Right ventricle myocardium superior (tissue), 1 donor: ENCODE measurements at regions not wholly inside any gene's neighbourhood (a gene's known extent, or its start where the extent isn't known, plus 50 kb on each side); places are given as distances from the start of the nearest gene placed in this dataset.
"Not testable (repeated sequence)": the region's sequence is repeated elsewhere in the genome, so short reads cannot be mapped to it uniquely, and the experiment has no call there.

Source experiments
- ATAC-seq: fragments of 200-7000 bp; cut with Tn5 transposase; one replicate; pipeline ENCODE4 v1.9.1; 2020; ENCODE audit warnings: mild to moderate bottlenecking; ENCODE audit not compliant: poor library complexity
- DNase-seq: peaks from one replicate; pipeline ENCODE4 v3.0.0-alpha.2; 2020
- intact Hi-C: fragments of 100-400 bp; cut with DNase I; formaldehyde crosslinking; loops from one replicate; pipeline ENCODE4 v1.11.2; 2022
- donor health status: DM: no; HTN: yes; CAD: no; lungs with severe emphysema.

DNA sequence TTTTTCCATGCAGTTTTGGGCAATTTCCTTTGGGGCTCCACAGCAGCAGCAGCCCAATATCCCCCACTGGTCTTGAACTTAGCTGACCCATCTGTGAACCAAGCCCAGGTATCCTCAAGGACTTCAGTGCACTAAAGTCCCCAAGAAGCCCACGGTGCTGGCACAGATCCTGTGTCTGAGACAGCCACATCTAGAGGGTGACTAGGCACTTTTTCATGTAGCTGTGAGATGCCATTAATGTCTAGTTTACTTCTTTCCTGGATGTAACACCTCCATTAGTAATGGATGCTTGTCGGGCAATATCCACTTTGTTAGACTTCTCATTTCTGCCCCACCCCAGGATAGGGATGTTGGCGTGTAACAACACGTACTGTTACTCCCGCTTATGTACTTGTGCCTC lies 117.9 kb downstream of the GPCPD1 start:
- DNase-seq (no peak), ATAC-seq (no peak)
- intact Hi-C loops = no loop called here

DNA sequence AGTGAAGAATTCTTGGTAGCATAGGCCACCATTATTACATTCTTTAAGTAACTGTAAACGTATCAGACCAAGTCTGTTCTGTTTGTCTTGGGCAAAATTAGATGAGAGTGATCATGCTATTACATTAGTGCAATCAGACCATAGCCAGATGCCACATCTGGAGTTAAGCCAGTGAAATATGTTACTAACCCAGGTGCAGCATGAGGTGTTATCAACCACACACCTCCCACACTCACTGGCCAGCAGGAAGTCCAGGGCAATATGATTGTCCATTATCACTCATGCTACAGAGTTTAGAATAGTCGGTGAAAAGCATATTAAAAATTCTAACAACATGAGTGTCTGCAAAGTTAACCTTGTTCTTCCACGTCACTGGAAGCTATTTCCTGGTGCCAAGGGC lies 119.4 kb downstream of the GPCPD1 start:
- DNase-seq (no peak), ATAC-seq (no peak)
- intact Hi-C loops = no loop called here

DNA sequence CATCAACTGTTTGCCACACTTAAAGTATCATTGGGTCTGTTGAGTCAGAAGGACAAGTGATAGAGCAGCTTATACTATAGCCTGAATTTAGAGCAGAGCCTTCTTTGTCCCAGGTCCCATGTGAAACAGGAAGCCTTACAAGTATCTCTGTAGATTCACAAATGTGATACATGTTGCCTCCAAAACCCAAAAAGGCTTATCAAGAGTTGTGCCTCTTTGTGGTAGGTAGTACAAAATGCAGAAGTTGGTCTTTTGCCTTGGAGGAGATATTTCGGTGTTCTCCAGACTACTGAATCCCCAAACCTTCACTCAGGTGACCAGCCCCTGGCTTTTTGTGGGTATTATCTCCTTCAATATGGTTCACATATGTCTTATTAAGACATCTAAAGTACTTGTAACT lies 121.2 kb downstream of the GPCPD1 start:
- intact Hi-C loops = no loop called here
- DNase-seq (no peak), ATAC-seq (no peak)

DNA sequence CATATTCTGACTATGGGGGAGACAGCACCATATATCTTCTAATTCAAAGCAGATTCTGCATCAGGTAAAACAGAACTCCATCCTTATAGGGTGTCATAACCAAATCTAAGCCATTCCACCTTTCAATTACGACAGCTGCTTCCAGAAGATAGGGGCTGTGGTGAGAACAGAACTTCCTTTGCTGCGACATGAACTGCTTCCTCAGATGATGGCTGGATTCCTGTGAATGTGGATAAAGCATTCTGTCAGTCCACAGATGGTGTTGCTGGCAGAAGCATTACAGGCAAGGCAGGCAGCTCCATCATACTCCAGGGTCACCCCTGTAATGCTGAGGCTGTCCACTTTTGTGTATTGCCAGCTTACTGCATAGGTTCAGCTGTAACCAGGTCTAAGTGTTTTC lies 122.0 kb downstream of the GPCPD1 start:
- intact Hi-C loops = no loop called here
- no peak for DNase-seq
- ATAC-seq = no peak

DNA sequence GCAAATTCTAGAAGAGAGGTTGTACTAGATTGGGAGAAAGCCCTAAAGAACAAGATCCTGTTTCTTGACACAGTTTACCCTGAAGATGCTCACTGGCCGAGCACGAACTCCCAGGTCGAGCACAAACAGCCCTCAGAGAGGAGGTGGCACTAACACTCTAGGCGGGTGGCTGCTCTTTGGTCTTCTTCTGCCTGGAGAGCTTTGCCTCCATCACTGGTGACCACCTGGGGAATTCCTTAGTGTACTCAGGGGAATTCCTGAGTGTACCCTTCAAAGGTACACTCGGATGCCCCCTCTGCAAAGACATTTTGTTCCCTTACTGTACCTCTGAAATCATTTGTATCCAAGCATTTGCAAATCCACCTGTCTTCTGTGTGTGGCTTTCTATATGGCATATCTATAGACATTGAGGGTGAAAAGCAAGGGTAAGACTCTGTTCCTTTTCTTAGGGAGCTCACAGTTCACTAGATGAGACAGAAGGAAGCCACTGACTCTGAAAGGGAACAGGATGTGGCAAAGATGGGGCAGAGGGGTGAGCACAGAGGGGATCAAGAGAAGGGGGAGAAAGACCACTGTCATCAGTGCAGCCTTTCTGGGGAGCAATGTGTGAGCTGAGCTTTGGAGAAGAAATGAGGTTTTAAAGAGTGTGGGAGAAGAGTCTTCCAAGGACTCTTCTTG lies 124.3 kb downstream of the GPCPD1 start:
- ATAC-seq (no peak), DNase-seq (no peak)
- intact Hi-C loops = no loop called here

DNA sequence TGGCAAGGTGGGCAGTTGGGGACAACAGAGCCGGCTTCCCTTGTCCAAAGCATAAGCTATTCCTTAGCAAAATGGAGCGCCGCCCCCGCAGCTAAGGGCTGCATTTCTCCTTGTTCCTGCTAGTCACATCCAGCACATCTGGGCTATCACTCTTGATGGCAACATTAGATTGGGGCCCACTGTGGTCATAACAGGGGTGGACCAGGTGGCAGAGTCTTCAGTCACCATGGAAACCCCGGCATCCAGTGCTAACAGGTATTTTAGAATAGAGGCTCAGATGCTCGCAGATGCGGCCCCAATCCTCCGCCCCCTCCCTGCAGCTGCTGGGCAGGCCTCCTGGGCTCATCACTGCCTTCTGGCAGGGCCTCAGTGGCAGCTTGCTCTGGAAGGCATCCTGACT lies 125.9 kb downstream of the GPCPD1 start:
- no peak for ATAC-seq
- DNase-seq = no peak
- intact Hi-C loops = no loop called here

DNA sequence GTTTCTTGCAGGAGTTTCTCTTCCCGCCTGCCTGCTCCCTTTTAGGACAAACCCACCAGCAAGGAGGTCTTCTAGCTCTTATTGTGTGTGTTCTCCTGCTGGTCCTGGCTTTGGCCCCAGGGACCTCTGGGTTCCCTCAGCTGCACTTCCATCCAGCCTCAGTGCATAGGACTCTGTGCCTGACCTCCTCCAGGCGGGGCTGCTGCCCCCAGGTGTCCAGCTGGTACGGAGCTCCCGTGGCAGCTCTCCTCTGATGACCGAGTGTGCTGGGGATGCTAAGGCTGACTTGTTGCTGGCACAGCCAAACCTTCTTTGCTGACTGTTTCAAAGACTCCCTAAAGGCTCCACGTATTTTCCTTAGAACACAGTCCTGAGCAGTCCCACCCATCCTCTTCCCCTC lies 126.5 kb downstream of the GPCPD1 start:
- intact Hi-C loops = no loop called here
- ATAC-seq = no peak

DNA sequence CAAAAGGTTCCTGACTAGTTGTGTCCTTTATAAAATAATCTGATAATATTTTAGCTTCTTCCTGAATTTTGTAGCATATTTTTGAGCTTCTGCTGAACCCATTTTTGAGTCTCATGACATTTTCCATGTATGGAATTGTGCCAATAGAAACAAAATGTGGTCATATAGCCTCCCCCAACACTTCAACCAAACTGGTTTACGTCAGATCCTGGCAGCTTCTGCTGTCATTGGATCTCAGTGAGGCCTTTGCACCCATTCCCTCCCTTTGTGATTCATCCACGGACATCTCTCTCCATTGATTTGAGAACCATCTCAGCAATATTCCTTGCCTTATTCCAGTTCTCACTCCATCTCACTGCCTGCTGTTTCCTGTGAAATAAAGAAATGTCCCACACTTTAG lies 128.0 kb downstream of the GPCPD1 start:
- intact Hi-C loops = no loop called here
- DNase-seq (no peak), ATAC-seq (no peak)

More for the DNA sequence above, 126.5 kb downstream of the GPCPD1 start:
- DNase-seq = no peak

DNA sequence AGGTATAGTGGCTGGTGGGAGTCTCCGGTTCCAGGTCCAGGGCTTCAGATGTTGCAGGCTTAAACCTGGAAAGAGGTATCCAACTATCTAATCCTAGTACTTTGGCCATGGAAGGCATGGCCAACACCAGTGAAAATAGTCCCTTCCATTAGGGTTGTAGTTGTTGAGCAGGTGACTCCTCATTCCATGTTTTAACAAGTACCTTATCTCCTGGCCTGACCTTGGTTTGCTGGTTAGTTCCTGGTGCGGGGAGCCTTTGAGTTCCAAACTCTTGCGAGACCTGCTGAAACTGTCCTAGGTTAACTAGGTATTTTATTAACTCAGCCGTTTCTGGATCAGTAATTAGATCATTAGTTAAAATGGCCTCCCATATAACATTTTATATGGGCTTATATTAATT lies 128.9 kb downstream of the GPCPD1 start:
- ATAC-seq (no peak), DNase-seq (no peak)
- intact Hi-C loops = no loop called here

DNA sequence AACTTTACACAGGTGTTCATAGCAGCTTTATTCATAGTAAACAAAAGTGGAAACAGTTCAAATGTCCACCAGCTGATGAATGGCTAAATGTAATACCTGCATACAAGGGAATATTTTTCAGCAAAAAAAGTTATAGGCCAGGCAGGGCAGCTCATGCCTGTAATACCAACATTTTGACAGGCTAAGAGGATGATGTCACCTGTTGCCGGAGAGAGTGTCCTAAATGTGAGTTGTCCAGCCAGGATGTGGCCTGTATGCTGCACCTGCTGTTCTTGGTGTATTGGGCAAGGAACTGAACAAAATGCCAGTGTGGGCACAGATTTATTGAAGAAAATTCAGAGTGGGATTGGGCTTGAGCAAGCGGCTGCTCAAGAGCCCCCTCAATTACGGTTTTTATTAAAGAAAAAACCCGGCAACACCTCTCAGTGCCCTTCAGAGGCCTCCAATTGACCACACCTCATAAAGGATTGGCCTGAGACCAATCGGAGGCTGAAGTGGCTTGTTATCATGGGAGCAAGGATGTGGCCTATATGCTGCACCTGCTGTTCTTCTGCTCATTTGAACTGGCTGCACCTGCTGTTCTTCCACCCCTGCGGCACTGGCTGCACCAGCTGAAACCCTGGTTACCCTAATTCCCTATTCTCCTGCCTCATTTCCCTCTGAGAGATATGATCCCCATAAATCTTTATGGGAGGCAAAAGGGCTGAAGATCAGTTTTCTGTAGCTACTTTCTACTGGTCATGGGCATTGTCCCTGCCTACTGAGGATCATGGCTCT lies 129.8 kb downstream of the GPCPD1 start:
- no peak for ATAC-seq
- intact Hi-C loops = no loop called here
- DNase-seq = no peak

DNA sequence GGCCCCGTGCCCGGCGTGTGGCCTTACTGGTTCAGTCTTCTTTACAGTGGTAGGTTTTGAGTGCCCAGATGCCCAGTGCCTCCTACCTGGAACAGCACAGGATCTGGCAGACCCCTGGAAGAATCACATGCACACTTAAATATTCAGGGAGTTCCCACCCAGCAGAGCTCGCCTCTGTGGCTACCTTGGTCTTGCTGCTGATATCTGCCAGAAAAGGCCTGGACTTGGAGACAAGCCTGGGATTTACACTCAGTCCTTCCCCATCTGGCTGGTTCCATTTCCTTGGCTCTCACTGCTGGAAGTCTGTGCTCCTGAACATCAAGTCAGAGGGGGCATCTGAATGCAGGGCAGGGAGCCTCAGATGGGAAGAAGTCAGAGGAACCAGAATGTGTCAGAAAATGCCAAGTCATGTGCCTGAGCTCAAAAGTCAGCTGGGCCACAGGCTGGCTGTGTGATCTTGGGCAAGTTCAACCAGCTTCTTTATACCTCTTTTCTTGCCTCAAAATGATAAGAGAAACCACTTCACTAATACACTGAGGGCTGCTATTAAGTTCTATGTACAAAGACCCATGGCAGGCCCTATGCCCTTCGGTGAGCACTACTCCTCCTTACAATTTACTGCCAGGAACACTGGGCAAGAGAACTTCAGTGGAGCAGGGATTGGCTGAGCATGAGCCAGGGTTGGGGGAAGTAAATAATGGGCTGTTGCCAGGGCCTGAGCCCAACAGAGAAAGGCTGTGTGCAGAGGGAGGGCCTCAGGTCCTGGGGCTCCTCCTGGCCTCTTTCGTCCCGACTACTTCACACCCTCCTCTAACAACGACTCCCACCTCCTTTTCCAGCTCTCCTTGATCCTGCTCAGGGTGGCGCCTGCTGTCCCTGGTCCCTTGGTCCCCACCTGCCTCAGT lies 135.9 kb downstream of the GPCPD1 start:
- intact Hi-C loops = no loop called here
- ATAC-seq = no peak
- no peak for DNase-seq

DNA sequence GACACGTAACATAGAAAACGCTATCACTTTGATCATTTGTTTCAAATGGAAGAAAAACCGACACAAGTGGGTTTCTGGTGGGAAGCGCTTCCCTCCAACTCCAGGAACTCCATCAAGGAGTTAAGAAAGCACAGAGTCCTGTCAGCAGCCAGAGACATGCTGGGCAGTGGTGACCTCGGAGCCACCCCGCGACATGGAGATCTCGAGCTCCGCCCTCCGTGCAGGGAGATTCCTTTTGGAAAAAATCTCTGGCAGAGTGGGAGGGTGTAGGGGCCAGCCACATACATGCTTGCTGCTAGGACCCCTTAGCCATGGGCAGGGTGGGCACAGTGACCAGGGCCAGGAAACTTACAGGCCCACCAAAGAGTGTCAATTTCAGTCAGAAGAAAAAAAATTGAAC lies 138.9 kb downstream of the GPCPD1 start:
- intact Hi-C loops, DNase-seq: not testable (repeated sequence)
- ATAC-seq = peak; percentile 39

DNA sequence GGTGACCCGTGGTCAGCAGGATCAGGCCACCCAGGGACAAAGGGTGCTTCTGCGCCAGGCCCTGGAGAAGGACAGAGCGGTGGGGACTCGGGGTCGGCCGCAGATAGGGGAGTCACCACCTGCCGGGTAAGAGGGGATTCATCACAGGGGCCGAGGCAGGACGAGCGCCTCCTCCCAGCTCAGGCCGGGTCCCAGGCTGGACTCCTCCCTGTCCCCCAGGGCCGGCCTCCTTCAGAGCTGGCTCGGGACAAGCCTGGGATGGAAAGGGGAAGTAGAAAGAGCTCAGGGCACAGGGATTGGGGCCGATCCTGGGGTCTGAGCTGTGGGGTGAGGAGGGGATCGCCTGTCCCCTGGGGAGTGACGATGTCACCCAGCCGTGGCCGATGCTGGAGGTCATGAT lies 139.4 kb downstream of the GPCPD1 start:
- ATAC-seq (no peak), DNase-seq (no peak)
- intact Hi-C loops = no loop called here

DNA sequence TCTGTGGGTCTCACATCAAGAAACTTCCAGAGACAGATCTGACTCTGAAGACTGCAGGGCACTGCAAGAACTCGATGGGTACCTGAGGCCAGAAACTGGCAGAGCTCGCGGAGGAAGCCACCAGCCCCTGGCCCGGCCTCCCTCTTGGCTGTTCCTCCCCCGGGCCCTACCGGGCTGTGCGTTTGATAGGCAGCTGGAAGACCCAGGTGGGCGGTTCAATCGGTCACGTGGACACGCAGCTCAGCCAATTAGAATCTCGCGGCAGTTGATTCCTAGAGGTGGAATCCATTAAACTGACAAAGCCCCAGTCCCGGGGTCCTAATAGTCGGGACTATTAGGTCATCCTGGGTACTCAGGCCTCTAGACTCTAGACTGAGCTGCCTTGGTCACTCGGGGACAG lies 139.9 kb downstream of the GPCPD1 start:
- no peak for DNase-seq
- intact Hi-C loops = no loop called here

DNA sequence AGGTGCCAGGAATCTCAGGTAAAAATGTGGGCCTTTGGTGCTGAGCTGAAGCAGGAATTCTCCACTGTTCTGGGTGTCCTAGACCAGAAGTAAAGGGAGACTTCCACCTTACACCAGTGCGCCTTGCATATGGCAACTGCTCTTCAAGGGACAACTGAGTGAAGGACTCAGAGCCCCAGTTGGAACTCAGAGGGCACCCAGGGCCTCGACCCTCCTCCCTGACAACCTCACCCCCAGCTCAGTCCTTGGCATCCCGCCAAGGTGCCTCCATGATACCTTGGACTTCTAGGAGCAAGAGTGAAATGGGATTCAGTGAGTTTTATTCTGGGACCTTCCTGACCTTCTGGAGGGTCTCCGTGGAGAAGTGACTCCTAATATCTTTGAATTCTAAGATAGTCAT lies 140.3 kb downstream of the GPCPD1 start:
- intact Hi-C loops = no loop called here
- no peak for DNase-seq
- ATAC-seq = no peak

More for the DNA sequence above, 139.9 kb downstream of the GPCPD1 start:
- ATAC-seq = no peak

DNA sequence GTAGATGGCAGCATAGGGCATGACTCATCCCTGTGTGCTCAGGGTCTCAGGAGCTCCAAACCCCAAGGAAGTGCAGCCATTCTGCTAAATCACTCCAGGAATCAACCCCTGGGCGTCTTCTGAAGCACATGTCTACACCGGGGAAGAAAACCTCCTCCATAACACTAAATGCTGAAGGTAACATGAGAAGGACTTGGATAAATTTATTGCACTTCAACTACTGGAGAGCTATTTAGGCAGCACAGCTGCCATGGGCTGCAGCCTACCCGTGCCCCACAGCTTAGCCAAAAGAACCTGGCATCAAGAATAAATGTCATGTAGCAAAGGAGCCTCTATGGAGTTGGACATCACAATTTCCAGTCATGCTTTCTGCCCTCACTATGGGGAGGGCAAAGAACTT lies 141.7 kb downstream of the GPCPD1 start:
- intact Hi-C loops = loop anchor here (10.0 kb wide), 1 partner anchor 64 kb away; no protein-coding TSS in a partner anchor
- ATAC-seq (no peak), DNase-seq (no peak)

DNA sequence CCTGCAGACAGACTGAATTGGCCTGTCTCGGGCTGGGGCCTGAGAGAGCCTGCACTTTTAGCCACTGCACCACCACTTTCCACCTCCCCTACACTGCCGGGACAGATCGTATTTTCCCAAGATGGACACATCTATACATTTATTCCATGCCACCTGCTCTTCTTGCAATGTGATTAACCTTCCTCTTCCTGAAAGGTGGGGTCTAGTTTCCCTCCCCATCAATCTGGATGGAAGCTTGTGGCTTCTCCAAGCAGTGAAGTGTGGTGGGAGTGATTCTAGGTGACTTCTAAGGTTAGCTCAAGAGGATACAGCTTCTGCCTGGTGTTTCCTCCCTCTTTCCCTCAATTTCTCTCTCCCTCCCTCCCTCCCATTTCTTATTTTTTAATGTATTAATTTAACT lies 143.7 kb downstream of the GPCPD1 start:
- ATAC-seq = no peak
- no peak for DNase-seq
- intact Hi-C loops = loop anchor here (10.0 kb wide), 1 partner anchor 62 kb away; no protein-coding TSS in a partner anchor

DNA sequence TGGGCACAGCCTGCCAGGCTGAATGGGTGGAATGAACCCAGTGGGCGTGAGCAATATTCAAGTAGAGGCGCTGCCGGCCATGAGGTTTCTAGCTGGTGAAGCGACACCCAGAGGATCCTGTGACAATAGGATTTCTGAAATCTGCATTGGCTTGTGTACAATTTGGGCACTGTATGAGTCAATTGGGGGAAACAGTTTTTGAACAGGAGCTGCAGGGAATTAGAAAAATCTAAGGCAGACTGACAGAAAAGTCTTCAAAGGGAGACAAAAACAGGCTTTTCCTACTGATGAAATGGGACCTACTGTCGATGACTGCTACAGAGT lies 145.2 kb downstream of the GPCPD1 start:
- DNase-seq = no peak
- no peak for ATAC-seq
- intact Hi-C loops = loop anchor here (10.0 kb wide), 1 partner anchor 61 kb away; no protein-coding TSS in a partner anchor

DNA sequence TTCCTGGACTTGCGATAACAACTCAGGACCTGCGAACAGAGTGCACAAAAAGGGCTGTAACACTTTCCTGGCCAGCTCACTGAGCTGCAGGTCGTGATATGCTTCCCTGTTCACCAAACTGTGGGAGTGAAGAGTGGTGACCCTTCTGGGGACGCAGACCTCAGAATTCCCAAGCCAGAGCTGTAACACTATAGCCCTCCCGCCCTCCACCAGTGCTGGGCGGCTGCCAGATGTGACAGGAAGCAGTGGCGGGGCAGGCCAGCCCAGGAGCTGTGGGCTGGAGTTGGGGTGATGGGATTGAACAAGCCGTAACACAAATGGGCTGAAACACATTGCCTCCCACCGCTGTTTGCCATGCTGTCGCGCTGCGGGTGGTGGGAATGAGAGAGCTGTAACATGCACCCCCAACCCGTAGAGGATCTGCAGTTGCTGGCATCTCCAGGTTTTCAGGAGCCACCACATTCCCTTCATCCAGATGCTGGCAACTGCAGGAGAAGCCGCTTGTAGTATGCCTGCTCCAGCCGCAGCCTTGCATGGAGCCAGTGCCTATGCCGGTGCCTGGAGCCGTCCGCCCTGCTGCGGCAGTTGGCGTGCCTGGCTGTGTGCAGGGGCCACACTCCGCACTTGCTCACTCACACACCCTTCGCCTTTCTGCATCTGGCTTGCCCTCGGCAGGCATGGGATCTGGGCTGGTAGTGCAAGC lies 145.8 kb downstream of the GPCPD1 start:
- no peak for ATAC-seq
- intact Hi-C loops = loop anchor here (10.0 kb wide), 1 partner anchor 60 kb away; no protein-coding TSS in a partner anchor
- DNase-seq = no peak
